G401 (cell line): ENCODE measurements at regions not wholly inside any gene's neighbourhood (a gene's known extent, or its start where the extent isn't known, plus 50 kb on each side); places are given as distances from the start of the nearest gene placed in this dataset.
"Not testable (repeated sequence)": the region's sequence is repeated elsewhere in the genome, so short reads cannot be mapped to it uniquely, and the experiment has no call there.

Source experiments
- DNase-seq: peaks from one replicate; pipeline ENCODE4 v3.0.0-alpha.2; 2015; ENCODE audit warnings: low spot score
- in situ Hi-C: cut with HindIII; loops from 2 replicates; pipeline ENCODE4 v1.10.0; 2016; ENCODE audit warnings: low sequenced_read_pairs, mixed read lengths

DNA sequence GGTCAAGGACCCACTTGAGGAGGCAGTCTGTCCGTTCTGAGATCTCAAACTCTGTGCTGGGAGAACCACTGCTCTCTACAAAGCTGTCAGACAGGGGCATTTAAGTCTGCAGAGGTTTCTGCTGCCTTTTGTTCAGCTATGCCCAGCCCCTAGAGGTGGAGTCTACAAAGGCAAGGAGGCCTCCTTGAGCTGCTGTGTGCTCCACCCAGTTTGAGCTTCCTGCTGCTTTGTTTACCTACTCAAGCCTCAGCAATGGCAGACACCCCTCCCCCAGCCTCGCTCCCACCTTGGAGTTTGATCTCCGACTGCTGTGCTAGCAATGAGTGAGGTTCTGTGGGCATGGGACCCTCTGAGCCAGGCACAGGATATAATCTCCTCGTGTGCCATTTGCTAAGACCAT, 156.8 kb upstream of the ARPP21 start:
- DNase-seq, in situ Hi-C loops: not testable (repeated sequence)

DNA sequence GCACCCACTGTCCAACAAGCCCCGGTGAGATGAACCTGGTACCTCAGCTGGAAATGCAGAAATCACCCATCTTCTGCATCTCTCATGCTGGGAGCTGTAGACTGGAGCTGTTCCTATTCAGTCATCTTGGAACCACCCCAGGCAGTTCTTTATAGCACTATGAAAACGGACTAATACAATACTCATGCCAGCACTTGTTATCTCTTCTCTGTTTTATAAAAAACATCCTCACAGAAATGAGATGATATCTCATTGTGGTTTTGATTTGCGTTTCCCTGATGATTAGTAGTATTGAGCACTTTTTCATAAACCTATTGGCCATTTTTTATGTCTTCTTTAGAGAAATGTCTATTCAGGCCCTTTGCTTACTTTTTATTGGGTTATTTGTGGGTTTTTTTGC, 156.2 kb upstream of the ARPP21 start:
- DNase-seq, result no peak
- in situ Hi-C loops, result no loop called here

DNA sequence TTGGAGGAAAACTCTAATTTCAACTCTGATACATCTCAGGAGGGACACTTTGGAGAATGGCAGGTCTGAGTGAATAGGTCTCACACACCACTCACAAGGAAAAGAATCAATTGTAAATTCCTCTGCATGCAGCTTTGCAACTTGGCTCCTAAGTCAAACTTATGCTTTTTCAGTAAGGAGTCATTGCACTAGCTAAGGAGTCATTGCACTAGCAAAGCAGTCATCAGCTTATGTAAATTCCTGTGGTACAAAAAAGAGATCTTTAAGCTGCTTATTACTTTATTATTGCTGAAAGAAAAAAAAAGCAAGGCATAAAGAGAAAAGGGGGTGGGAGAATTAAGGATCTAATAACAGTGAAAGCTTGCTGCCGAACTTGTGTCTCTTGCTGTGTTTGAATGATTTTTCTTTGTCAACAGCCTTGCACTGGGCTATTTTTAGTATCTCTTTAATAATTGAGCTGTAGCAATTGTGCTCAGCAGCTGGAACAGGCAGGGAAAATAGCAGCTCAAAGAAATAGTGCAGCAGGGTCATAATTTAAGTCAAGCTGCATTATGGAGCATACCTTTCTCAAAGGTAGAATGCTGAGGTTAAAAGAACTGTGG, 154.3 kb upstream of the ARPP21 start:
- in situ Hi-C loops, result no loop called here
- DNase-seq, result no peak

DNA sequence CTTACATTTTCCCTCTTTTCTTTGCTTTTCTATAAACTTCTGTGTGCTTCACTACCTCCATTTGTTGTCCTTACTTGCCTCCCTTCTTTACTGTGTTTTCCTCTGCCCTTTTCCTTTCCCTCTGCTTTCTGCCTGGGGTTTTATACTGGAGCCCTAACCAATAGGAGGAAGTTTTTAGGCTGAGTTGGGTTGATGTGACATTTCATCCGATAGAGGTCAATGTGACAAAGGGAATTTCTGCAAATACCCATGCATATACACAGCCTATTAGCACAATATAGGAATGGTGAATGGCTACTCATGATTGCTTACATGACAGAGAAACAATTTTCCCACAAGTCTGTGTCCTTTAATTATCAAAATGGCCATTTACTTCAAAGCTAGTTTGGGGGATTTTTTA, 153.0 kb upstream of the ARPP21 start:
- in situ Hi-C loops, result no loop called here
- DNase-seq, result no peak

DNA sequence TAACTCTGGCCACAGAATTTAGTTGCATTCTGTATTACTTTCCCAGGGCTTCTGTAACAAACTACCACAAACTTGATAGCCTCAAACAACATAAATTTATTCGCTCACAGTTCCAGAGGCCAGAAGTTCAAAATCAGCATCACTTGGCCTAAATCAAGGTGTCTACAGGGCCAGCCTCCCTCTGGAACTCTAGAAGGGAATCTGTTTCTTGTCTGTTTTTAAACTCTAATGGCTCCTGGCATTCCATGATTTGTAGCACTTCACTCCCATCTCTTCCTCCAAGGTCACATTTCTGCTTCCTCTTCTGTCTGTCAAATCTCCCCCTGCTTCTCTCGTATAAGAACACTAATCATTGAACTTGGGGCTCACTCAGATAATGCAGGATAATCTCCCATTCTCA, 151.9 kb upstream of the ARPP21 start:
- in situ Hi-C loops, result no loop called here
- DNase-seq, result no peak

DNA sequence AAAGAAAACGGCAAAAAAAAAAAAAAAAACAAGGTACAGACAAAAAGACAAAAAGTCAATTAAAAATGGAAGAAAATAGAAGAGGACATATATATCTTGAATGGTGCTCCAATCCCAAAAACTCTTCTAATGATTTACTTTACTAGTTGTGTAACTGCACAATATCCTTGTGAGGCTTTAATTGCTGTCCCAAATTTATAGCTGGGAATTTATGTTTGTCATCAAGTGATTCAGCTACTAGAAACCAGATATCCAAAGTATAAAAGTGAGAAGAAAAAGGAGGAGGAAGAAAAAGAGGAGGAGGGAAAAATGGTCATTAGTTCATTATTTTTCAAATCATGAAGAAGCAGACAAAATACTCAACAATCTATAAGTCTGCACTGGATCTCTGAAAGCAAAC, 150.8 kb upstream of the ARPP21 start:
- DNase-seq, result no peak
- in situ Hi-C loops, result no loop called here

DNA sequence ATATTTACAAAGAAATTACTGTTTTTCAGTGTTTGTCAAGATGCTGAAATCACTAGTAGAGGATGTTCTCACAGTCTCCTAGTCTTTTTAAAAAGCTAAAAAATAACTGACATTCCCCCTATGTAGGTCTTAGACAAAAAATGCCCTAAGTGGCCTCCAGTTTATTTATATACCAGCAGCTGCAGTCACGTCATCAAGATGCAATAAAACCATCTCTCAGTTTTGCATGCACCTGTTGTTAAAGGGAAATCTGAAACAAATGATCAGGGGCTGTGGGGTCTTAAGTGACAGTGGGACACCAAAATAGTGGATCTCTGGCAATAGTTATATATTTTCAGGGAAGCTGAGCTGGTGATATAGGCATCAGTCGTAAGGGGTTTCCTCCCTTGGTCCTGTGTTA, 146.5 kb upstream of the ARPP21 start:
- no peak for DNase-seq
- in situ Hi-C loops, result no loop called here

DNA sequence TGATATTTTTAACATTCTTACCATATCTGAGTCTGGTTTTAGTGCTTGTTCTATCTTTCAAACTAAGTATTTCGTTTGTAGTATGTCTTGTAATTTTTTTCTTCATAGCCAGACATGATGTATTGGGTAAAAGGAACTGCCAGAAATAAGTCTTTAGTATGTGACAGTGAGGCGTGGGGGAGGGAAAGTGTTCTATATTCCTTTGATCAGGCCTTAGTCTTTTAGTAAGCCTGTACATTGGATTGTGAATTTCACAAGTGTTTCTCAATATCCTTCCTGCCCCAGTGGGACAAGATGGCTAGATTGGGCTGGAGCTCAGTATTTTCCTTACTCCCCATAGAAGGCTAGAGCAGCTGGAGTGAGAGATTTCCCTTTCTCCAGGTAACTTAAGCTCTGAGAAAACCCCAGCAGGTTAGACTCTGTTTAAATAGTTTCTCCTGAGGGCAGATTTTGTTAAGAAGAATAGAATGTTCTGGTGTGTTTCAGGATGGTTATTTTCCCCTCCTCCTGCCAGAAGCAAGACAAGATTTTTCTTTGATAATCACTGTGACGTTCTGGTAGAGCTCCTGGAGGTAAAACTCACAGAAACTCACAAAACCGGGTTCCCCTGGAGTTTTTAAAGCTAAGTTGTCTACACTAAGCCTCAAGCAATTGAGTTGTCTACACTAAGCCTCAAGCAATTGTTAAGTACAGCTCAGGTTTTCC, 140.7 kb upstream of the ARPP21 start:
- DNase-seq, result no peak
- in situ Hi-C loops, result no loop called here

DNA sequence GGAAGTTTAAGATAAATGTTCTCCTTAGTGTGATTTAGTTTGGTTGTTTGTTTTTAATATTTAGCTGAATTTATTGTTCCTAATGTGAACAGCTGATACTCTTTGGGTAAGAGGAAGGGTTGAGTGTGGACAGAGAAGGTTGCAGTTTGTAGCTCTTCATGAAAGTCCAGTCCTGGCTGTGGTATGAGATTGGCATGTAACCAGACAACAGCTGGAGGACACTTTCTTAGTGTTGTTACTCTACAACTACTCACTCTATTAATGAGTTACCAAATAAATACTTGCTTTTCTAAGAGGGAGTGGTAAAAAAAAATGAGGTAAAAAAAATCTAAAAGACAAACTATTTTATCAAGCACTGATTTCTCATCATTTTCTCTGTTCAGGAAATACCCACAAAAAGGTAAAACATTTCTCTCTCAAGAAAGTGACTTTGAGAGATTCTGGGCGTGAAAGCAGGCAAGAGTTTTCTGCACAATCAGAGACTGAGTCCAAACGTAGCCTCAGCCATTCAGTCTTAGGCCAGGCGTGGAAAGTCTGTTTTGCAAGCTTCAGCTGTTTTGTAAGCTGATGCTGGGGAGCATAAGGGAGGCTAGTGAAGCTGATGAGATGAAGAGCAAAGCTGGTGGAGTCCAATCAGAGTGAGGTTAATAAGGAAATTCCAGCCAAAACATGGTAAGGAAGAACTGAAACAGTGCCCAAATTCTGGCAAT, 138.5 kb upstream of the ARPP21 start:
- in situ Hi-C loops, result no loop called here
- DNase-seq, result no peak

DNA sequence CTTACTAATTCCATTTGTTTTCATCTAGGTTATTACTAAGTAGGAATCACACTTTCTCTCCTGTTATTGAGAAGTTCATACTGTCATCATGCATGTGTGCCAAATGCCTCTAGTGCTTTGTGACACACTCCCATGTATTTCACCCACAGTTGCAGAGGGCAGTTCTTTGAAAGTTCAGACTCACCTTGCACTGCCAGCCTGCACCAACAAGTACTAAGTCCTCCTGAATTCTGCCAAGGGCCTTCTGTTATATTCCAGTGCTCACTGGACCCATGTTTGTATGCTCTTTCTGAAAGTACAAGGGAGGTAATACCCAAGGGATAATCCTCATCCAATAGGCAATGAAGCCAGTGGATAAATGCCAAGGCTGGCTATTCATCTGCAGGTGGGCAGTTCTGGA, 136.6 kb upstream of the ARPP21 start:
- no peak for DNase-seq
- in situ Hi-C loops, result no loop called here

DNA sequence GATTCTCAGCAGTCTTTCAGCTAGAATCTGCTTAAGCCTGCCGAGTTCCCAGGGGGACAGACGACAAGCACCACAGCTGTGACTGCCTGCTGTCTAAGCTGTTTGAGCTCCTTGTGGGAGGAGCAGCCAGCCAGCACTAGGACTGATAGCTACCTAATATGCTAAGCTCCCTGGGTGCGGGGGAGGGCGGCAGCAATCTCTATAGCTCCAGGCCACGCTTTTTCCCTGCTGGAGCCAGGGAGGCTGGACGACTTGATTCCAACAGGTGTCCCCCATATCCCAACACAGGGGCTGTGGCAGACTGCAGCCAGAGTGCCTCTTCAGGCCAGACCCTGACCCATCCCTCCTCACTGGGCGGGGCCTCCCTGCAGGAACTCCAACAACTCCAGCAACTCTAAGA, 134.1 kb upstream of the ARPP21 start:
- no peak for DNase-seq
- in situ Hi-C loops, result no loop called here

DNA sequence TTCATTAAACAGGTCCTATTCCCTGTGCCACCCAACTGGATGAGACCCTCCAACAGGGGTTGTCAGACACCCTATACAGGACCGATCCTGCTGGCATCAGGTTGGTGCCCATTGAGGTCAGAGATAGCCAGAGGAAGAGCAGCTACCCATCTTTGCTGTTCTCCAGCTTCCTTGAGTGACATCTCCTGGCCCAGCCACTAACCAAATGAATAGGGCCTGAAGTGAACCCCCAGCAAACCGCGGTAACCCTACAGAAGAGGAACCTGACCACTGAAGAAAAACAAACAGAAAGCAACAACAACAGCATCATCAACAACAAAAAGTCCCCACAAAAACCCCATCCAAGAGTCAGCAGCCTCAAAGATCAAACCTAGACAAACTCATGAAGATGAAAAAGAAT, 133.6 kb upstream of the ARPP21 start:
- DNase-seq, result no peak
- in situ Hi-C loops, result no loop called here

DNA sequence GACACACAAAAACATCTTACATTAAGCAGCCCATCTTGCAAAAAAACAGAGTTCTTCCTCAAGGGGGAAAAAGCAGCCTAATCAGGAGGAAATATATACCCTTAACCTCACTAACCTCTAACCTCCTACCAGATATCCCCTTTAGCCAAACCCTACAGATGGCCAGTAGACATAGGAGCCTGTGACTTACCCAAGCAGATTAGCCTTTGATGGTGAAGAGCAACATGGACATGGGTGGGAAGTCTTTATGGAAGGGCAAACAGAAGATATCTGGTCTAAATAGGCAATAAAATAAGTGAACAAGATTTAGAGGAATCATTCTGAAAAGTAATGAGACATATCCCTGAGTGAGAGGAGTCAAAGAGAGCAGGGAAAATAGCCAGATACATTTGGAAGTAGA, 119.4 kb upstream of the ARPP21 start:
- no peak for DNase-seq
- in situ Hi-C loops, result no loop called here

DNA sequence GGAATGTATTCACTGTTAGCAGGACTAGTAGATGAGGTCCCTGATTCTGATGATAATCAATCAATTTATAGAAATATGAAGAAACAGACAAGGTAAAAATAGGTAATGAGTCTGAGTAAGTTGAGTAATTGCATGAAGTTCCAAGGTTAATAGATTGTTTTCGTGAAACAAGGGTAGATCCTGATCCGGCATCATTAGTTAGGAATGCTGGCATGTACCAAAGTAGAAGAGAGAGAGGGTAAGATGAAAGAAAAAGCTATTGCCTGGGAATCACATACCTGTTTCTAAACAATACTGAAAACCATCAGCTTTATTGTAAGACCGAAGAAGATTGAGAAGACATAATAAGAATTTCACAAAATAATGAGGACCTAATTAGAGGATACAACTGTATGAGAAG, 118.1 kb upstream of the ARPP21 start:
- no peak for DNase-seq
- in situ Hi-C loops, result no loop called here

DNA sequence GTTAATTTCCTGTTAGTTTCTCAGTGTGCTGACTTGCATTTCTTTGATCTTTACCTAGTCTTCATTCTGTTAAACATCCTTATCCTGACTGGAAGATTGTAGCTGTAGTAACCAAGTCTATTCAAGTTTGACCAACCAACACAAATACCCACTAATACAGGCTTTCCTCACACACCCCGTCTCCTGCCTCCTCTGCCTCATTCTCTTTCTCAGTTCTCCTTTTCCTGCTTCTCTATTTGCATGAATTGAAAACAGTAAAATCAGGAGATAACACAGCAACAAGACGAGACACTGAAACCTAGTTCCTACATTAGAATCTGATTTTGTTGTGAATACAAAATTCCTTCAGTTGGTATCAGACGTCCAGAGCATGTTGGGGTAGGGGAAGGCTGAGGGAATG, 116.9 kb upstream of the ARPP21 start:
- in situ Hi-C loops, result no loop called here
- no peak for DNase-seq

DNA sequence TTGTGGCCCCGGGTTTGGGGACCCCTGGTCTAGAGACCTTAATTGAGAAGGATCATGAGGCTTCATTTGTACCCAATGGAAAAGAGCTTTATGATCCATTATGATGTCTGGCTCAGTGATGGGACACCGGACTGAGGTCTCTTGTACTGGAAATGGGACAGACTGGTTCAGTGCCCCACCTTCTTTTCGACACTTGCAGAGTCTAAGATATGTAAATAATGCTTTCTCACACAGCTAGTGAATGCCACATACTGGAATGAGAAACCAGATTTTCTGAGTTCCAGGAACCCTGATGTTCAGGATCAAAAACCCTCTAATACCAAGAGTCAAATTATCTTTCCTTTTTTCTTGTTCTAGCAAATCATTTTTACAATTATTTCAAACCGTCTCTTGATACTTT, 116.3 kb upstream of the ARPP21 start:
- DNase-seq, result no peak
- in situ Hi-C loops, result no loop called here

DNA sequence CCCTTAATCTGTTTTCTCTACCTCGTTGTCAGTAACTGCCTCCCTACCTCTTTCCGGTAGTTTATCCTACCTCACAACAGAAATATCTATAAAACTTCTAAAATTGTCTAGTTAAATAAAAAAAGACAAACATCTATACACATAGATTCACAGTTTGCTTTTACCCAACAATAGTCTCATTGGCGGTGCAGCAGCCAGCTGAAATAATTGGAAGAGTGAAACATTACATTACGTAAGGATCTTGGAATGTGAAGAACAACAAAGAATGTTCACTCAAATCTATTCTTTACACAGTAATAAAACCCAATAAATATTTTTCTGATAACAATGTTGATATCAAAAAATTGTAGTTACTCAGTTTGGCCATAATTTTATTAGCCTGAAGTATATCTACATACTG, 115.5 kb upstream of the ARPP21 start:
- no peak for DNase-seq
- in situ Hi-C loops, result no loop called here

DNA sequence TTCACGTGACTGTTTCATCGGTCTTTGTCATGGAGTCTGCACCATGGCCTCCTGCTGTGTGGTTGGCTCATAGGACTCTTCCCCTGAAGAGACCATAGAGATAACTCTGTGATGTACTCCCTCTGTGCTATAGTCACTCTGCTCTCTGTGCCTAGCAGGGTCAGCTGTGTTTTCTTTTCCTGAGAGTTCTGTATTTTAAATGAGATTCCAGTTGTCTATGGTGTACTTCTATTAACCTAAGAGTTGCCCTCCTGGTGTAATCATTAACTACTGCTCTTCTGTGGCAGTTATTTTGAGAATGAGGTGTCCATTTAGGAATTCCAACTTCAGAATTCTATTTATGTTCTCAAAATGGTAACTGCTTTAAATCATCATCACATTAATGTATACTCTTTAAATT, 114.5 kb upstream of the ARPP21 start:
- DNase-seq, result no peak
- in situ Hi-C loops, result no loop called here

DNA sequence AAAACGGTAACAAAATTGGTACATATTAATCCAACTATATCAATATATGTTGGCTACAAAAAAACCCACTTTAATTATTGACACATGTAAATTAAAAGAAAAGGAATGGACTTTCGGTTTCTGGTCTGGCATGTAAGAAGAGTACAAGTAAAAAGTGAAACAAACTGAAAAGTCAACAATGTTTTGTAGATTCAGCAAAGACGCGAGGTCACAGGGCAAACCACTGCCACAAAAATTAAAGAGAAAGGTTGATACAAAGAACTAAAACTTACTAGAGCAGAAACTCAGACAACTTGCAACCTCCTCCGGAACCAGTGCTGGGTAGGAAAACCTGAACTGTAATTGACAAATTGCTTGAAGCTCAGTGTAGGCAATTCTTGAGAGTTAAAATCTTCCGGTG, 110.6 kb upstream of the ARPP21 start:
- in situ Hi-C loops, result no loop called here
- DNase-seq, result no peak

DNA sequence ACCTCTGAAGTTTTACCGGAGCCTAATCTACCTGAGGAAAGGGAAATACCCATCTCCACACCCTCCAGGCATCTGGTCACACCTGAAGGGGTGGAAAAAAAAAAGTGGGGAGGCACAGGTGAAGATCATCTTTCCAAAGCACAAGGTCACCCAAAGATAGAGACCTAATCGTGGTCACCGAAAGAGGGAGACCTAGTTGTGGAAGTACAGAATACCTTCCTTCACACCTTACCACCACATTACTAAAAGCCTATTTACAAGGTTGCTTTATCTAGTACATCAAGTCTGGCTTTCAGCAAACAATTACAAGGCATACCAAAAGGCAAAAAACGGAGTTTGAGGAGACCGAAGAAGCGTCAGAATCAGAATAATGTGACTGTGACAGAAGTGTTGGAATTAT, 110.0 kb upstream of the ARPP21 start:
- no peak for DNase-seq
- in situ Hi-C loops, result no loop called here

DNA sequence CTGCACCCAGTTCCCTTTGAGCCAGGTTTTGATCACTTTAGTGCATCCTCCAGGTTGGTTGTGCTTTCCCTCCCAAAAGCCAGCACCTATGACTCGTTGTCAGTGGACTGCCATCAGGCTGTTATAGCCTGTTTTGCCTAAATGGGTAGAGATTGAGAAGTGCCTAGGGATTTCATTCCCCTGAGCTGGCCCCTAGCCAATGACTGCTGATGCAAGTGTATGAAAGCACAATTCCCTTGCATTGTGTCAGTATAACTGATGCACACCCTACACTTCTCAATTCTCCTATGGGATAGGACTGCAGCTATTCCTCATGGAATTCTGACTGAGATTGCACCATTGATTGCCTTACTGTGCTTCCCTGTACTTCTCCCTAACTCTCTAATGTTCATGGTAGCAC, 102.1 kb upstream of the ARPP21 start:
- no peak for DNase-seq

More for the DNA sequence above, 102.1 kb upstream of the ARPP21 start:
- in situ Hi-C loops, result no loop called here
